ENCODE measurements at regions not wholly inside any gene's neighbourhood (a gene's known extent, or its start where the extent isn't known, plus 50 kb on each side); places are given as distances from the start of the nearest gene placed in this dataset.

DNA sequence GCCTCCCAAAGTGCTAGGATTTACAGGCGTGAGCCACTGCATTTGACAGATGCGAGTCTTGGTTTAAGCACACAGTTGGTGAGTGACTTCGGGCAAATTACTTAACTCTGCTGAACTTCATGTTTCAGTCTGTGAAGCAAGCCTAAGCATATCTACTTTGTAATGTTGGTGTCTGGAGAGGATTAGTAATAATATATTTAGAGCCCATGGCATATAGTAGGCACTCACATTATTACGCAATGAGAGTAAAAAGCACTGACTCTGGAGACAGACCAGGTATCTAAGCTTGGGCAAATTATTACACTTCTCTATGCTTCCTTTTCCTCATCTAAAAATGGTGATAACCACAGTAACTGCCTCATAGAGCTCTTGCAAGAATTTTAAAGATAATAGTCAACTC lies 208.7 kb upstream of the P2RY1 start:
- TF ChIP-seq, protein P1, sequence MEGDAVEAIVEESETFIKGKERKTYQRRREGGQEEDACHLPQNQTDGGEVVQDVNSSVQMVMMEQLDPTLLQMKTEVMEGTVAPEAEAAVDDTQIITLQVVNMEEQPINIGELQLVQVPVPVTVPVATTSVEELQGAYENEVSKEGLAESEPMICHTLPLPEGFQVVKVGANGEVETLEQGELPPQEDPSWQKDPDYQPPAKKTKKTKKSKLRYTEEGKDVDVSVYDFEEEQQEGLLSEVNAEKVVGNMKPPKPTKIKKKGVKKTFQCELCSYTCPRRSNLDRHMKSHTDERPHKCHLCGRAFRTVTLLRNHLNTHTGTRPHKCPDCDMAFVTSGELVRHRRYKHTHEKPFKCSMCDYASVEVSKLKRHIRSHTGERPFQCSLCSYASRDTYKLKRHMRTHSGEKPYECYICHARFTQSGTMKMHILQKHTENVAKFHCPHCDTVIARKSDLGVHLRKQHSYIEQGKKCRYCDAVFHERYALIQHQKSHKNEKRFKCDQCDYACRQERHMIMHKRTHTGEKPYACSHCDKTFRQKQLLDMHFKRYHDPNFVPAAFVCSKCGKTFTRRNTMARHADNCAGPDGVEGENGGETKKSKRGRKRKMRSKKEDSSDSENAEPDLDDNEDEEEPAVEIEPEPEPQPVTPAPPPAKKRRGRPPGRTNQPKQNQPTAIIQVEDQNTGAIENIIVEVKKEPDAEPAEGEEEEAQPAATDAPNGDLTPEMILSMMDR (IDR thresholded peaks at IDR 0.05), result no peak
- no peak for TF ChIP-seq POLR2A (IDR thresholded peaks at IDR 0.05)

All from body of pancreas (tissue), 4 donors.